ENCODE measurements at regions not wholly inside any gene's neighbourhood (a gene's known extent, or its start where the extent isn't known, plus 50 kb on each side); places are given as distances from the start of the nearest gene placed in this dataset.

DNA sequence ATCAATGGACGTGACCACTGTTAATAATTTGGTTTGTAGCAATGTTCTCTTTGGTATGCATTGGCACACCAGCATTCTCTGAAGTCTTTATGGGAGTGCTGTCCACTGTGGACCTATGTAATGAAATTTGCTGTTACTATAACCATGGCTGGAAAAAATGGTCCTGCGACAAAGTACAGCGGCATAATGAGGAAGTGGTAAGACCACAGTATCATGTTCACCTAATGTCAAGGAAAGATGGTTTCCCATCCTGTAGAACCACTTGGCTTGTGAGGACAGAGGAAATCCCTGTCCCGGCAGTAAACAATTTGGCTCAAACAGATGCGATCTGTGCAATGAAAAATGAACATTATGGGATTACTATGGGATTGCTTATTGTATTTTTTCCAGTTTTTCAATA is 173.9 kb upstream of the IVNS1ABP start:
- H3K9me3 ChIP-seq (replicated peaks): no peaks in the 10 kb centered on the region
- intact Hi-C loops (cut with micrococcal nuclease): no loop called here
- TF ChIP-seq, protein P1, sequence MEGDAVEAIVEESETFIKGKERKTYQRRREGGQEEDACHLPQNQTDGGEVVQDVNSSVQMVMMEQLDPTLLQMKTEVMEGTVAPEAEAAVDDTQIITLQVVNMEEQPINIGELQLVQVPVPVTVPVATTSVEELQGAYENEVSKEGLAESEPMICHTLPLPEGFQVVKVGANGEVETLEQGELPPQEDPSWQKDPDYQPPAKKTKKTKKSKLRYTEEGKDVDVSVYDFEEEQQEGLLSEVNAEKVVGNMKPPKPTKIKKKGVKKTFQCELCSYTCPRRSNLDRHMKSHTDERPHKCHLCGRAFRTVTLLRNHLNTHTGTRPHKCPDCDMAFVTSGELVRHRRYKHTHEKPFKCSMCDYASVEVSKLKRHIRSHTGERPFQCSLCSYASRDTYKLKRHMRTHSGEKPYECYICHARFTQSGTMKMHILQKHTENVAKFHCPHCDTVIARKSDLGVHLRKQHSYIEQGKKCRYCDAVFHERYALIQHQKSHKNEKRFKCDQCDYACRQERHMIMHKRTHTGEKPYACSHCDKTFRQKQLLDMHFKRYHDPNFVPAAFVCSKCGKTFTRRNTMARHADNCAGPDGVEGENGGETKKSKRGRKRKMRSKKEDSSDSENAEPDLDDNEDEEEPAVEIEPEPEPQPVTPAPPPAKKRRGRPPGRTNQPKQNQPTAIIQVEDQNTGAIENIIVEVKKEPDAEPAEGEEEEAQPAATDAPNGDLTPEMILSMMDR (IDR thresholded peaks at IDR 0.05; ENCODE audit: borderline replicate concordance): no peak
- no peaks in the 10 kb centered on the region for H3K36me3 ChIP-seq
- H3K27me3 ChIP-seq (ENCODE audit: low read depth): no peaks in the 10 kb centered on the region
- H3K4me1 ChIP-seq: peaks cover 19% of the 10 kb centered on the region
- H3K27ac ChIP-seq (replicated peaks): no peak overlapping the region
- no peak overlapping the region for H3K4me3 ChIP-seq
- no peak for DNase-seq

DNA sequence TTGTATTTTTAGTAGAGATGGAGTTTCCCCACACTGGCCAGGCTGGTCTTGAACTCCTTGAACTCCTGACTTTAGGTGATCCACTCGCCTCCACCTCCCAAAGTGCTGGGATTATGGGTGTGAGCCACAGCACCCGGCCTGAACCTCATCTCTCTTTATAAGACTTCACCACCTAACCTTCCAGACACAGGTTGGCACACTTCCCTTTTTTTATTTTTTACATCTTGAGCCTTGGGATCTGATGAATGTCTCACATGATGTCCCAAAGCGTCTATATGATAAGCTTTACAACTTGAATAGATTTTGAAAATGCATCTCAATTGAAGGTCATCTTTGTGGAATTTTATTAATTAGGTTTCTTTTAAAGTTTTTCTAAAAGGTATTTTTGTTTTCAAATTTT is 172.4 kb upstream of the IVNS1ABP start:
- TF ChIP-seq, protein P1 (IDR thresholded peaks at IDR 0.05; ENCODE audit: borderline replicate concordance): no peak
- DNase-seq: no peak
- intact Hi-C loops (cut with micrococcal nuclease): no loop called here
- Histone ChIP-seq H3K27me3 (ENCODE audit: low read depth) (no peaks in the 10 kb centered on the region), H3K4me3 (no peak overlapping the region), H3K36me3 (no peaks in the 10 kb centered on the region), H3K27ac (replicated peaks) (peak overlapping the region; percentile 74), H3K9me3 (replicated peaks) (no peaks in the 10 kb centered on the region), H3K4me1 (peaks cover 22% of the 10 kb centered on the region)

DNA sequence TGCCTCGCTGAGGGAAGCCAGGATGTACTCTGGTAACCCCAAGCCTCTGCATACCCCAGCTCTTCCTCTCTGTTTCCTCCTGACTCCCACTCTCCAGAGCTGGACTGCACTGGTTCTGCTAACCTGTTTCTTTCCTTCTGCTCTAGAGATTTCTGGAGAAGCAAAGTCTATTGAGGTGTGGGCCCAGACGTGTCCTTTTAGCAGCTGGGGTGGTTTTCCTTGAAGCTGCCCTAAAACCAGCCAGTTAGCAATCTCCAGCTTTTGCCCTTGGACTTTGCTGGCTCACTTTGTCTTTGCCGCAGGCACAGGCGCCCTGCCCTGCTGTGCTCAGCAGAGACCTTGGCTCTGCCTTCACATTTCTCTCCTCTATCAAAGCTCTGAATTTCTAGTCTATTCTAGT is 171.8 kb upstream of the IVNS1ABP start:
- H3K27me3 ChIP-seq (ENCODE audit: low read depth): no peaks in the 10 kb centered on the region
- H3K4me3 ChIP-seq: no peak overlapping the region
- H3K9me3 ChIP-seq (replicated peaks): no peaks in the 10 kb centered on the region
- no peaks in the 10 kb centered on the region for H3K36me3 ChIP-seq
- TF ChIP-seq, protein P1 (IDR thresholded peaks at IDR 0.05; ENCODE audit: borderline replicate concordance): no peak
- H3K4me1 ChIP-seq: peaks cover 28% of the 10 kb centered on the region
- intact Hi-C loops (cut with micrococcal nuclease): no loop called here
- DNase-seq: peak; percentile 24
- peak overlapping the region; percentile 74 for H3K27ac ChIP-seq (replicated peaks)

DNA sequence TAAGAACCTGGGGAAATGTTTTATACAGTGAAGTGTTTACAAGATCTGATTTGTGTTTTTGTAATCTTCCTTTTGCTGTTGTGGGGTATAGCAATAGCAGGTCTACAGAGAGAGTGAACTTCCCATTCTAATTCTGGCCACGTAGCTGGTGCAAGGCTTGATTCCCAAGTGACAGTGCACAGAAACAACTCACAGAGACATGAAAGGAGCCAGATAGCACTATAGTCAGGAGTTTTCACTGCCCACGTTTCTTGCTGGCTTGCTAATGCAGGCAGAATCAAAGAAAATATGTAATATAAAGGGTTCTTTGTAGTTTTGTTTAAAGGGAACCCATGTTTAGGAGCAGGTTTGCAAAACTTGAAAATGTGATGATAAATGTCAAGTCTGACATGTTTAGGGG is 170.9 kb upstream of the IVNS1ABP start:
- Histone ChIP-seq H3K27me3 (ENCODE audit: low read depth) (no peaks in the 10 kb centered on the region), H3K4me1 (peaks cover 35% of the 10 kb centered on the region), H3K27ac (replicated peaks) (peak overlapping the region; percentile 74), H3K9me3 (replicated peaks) (no peaks in the 10 kb centered on the region), H3K4me3 (no peak overlapping the region), H3K36me3 (no peaks in the 10 kb centered on the region)
- TF ChIP-seq, protein P1 (IDR thresholded peaks at IDR 0.05; ENCODE audit: borderline replicate concordance): no peak
- no peak for DNase-seq
- intact Hi-C loops (cut with micrococcal nuclease): no loop called here

DNA sequence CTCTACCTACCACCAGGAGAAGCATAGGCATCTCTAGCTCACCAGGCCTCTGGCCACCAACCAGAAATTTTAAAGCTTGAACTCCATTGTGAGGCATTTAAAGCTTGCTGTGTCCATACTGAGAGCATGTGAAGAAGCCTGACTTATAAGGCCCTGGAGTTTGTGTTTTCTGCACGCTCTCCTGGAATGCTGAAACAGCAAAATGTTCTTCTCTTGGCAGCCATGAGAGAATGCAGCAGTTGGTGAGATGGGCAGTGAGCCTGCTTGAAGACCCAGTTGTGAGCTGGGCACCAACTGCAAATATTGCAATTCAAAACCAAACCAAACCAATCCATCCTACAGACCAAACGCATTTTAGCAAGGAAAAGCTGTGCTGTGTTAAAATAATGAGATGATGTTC is 170.0 kb upstream of the IVNS1ABP start:
- no peaks in the 10 kb centered on the region for H3K27me3 ChIP-seq (ENCODE audit: low read depth)
- TF ChIP-seq, protein P1 (IDR thresholded peaks at IDR 0.05; ENCODE audit: borderline replicate concordance): no peak
- H3K4me1 ChIP-seq: peaks cover 35% of the 10 kb centered on the region
- intact Hi-C loops (cut with micrococcal nuclease): no loop called here
- DNase-seq: no peak
- H3K27ac ChIP-seq (replicated peaks): no peak overlapping the region
- H3K9me3 ChIP-seq (replicated peaks): no peaks in the 10 kb centered on the region
- no peak overlapping the region for H3K4me3 ChIP-seq
- no peaks in the 10 kb centered on the region for H3K36me3 ChIP-seq

DNA sequence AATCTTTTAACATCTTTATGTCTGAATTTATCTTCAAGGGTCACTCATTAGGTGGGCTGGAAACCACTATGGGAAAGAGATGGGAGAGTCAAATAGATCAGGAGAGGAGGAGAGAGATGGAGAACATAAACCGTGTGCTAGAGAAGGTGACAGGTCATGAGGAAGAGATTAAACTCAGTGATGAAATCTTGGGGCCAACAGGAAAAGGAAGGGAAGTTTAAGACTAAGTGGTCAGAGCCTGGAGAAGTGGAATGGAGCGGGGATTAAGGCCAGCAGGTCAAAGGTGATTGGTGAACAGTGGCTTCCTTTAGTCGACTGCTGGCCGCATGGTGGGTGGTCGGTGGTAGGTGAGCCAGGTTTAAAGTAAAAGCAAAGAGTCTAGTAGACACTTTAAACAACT is 169.3 kb upstream of the IVNS1ABP start:
- TF ChIP-seq, protein P1 (IDR thresholded peaks at IDR 0.05; ENCODE audit: borderline replicate concordance): no peak
- no peaks in the 10 kb centered on the region for H3K9me3 ChIP-seq (replicated peaks)
- intact Hi-C loops (cut with micrococcal nuclease): no loop called here
- H3K36me3 ChIP-seq: no peaks in the 10 kb centered on the region
- H3K27me3 ChIP-seq (ENCODE audit: low read depth): no peaks in the 10 kb centered on the region
- no peak for DNase-seq
- H3K4me3 ChIP-seq: no peak overlapping the region
- no peak overlapping the region for H3K27ac ChIP-seq (replicated peaks)
- peaks cover 35% of the 10 kb centered on the region for H3K4me1 ChIP-seq
